Suppressor macrophage (primary cell): ENCODE measurements at regions not wholly inside any gene's neighbourhood (a gene's known extent, or its start where the extent isn't known, plus 50 kb on each side); places are given as distances from the start of the nearest gene placed in this dataset.
"Not testable (repeated sequence)": the region's sequence is repeated elsewhere in the genome, so short reads cannot be mapped to it uniquely, and the experiment has no call there.

Experiments used
- DNase-seq, 4 experiments: peaks; one replicate each; pipeline ENCODE4 v3.0.0-alpha.2; 2020 to 2022

DNA sequence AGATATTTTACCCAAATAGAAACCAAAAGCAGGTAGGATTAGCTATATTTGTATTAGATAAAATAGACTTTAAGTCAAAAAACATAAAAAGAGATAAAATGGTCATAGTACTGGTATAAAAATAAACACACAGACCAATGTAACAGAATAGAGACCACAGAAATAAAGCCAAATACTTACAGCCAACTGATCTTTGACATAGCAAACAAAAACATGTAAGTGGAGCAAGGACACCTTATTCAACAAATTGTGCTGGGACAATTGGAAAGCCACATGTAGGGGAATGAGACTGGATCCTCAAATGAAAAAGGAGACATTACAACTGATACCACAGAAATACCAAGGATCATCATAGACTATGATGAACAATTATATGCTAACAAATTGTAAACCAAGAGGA, 94.5 kb upstream of the SIRPG start:
- no peak for DNase-seq

DNA sequence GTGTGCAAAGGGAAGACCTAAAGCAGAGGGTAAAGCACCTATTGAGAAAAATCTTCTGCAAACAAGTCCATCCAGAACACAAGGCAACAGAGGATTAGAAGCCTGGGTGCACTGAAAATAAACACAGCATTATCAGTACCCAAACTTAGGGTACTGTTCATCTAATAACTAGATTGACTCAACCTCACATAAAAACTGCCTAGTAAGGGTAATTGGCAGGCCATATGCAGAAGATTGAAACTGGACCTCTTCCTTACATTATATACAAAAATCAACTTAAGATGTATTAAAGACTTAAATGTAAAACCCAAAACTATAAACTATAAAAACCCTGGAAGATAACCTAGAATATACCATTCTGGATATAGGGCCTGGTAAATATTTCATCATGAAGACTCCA, 91.2 kb upstream of the SIRPG start:
- no peak for DNase-seq

DNA sequence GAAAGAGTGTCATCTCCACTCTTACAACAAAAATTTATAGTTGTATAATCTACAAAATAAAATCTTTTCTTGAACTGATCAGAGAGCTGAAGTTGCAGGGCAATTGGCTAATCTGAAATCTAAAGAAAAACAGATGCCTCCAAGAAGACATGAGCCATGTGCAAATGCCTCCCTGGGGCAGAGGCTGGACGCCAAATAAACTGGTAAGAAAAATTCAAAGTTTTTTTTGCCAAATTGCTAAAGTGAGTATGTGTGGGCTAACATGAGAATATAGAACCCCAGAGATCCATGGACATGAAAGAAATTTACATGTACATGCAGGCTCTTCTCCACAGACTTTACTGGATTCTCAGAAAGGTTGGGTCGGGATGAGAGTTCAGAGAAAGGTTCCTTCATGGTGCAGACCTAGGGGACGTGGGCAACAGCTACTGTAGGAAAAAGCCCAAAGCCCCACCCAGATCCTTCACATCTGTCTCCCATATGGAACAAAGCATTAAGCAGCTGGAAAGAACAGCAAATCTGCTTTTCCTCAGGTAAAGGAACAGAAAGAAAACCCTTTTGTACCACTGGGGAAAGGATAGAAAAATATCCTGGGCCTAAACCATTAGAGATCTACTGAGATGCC, 90.5 kb upstream of the SIRPG start:
- no peak for DNase-seq

- DNase-seq, result not testable (repeated sequence)
Measured at GRCh38 chr20:1742049-1742434, 84.5 kb upstream of the SIRPG start.

GRCh38 chr20:1741309-1742048, 83.9 kb upstream of the SIRPG start:
- peak; percentile 78 to 89 (median 84) for DNase-seq

- no peak for DNase-seq
Measured at GRCh38 chr20:1737134-1737533, 79.6 kb upstream of the SIRPG start.

DNA sequence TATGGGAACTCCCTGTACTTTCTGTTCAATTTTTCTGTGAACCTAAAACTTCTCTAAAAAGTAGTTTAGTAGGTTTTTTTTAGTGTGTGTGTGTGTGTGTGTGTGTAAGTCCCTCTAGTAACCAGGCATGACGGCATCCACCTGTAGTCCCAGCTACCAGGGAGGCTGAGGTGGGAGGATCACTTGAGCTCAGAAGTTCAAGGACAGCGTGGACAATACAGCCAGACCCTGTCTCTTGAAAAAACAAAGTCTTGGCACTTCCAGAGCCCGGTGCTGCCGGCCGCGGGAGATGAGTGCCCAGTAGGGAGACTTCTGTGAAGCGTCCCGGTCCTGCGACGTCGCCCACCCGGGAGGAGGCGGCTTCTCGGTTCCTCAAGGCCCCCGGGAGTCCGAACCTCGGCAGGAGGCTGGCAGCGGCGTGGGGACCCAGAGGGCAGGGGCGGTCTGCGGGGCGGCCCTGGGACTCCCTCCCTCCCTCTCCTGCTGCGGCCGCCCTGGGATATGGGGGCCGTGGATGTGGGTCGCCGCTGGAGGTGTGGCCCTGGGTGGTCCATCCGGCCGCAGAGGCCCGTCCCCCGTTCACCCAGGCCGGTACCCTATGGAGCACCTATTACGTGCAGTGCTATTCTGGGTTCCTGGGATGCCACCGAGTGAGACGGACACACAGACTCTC, 78.0 kb upstream of the SIRPG start:
- DNase-seq, result no peak

DNA sequence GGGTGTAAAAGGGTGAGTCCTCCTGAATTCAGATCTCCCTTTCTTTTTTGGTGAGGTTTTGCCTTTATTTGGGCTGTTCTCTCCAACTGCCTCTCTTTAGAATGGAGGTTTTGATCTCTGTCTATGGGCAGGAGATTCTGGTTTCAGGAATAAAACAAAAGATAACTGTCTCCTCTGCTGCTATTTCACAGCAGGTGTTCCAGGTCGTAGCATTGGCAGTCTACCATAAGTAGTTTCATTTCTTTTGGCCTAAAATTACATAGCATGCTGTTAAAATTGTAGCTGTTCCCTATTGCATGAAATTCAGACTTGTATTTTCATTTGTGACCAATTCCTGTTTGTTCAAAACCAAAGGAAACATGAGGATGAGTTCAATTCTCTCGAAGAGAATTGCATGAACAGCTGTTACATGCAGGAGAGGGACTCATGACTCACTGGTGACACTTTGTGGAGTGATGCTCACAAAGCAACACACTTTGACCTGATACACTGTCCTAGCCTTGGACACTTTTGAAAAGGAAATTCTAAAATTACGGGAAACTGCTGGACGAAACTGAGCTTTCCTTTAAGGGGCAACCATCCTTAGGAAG, 76.8 kb upstream of the SIRPG start:
- peak; percentile 53 to 77 (median 70) for DNase-seq

- DNase-seq, result not testable (repeated sequence)
Measured at GRCh38 chr20:1731828-1732375, 74.3 kb upstream of the SIRPG start.

- not testable (repeated sequence) for DNase-seq
Measured at GRCh38 chr20:1730981-1731711, 73.6 kb upstream of the SIRPG start.

DNA sequence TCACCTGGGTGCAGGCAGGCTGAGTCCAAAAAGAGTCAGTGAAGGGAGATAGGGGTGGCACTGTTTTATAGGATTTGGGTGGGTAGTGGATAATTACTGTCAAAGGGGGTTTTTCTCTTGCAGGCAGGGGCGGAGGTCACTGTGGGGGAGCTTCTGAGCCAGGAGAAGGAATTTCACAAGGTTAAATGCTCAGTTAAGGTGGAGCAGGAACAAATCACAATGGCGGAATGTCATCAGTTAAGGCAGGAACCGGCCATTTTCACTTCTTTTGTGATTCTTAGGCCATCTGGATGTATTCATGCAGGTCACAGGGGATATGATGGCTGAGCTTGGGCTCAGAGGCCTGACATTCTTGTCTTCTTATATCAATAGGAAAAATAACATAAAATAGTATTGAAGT, 69.7 kb upstream of the SIRPG start:
- DNase-seq, result not testable (repeated sequence)

DNA sequence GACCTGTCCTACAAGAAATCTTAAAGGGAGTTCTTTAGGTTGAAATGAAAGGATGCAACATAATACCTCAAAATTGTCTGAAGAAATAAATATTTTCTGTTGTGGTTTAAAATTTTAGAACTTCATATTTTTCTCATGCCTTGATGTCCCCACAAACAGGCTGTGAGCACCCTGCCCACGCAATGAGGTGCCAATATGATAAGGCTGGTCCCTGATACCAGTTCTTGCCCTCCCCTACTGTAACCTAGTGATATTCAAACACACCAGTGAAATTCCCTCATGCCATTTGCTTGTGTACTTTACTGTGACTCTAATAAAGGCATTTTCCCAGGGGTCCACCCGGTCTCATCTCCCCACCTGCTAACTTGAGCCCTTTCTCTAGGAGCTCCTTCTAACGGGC, 67.3 kb upstream of the SIRPG start:
- no peak for DNase-seq

GRCh38 chr20:1722513-1723050, 65.0 kb upstream of the SIRPG start:
- DNase-seq, result no peak

- no peak for DNase-seq
Measured at GRCh38 chr20:1721687-1722512, 64.3 kb upstream of the SIRPG start.

DNA sequence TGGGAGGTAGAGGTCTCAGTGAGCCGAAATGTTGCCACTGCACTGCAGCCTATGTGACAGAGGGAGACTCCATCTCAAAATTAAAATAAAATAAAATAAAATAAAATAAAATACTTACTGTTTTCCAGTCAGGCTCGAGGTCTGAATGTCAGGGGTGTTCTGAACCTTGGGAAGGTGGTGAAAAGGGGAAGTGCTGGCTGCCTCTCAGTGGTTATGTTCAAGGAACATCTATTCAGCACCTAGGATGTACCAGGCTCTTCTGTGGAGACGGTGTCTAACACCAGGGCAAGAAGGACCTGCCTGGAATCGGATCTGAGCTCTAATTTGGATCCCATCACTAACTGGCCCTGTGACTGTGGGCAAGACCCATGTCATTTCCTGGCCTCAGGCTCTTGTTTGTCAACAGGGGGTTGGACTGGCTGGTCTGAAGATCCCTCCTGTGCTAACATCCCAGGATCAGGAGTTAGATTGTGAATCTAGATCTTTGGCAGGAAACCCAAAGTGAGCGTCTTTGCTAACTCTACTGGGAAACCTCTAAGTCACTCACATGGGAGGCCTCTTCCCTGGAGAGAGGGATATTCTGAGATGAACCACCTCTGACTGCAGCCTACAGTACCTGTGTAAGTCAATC, 63.4 kb upstream of the SIRPG start:
- no peak for DNase-seq

DNA sequence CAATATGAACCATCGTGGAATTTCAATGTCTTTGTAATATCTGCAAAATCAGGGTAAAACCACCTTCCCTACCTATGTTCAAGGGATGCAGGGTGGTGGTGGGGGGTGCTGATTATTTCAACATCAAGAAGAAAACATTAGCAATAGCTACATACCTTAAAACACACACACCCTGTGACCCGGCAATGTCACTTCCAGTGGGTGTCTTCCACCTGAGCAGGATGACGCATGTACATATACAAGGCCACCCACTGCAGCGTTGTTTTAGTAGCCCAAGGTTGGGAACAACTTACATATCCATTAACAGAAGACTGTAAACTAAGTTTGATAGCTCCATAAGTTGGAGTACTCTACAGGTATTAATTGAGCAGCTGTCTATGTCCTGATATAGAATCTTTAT, 62.6 kb upstream of the SIRPG start:
- DNase-seq, result no peak

DNA sequence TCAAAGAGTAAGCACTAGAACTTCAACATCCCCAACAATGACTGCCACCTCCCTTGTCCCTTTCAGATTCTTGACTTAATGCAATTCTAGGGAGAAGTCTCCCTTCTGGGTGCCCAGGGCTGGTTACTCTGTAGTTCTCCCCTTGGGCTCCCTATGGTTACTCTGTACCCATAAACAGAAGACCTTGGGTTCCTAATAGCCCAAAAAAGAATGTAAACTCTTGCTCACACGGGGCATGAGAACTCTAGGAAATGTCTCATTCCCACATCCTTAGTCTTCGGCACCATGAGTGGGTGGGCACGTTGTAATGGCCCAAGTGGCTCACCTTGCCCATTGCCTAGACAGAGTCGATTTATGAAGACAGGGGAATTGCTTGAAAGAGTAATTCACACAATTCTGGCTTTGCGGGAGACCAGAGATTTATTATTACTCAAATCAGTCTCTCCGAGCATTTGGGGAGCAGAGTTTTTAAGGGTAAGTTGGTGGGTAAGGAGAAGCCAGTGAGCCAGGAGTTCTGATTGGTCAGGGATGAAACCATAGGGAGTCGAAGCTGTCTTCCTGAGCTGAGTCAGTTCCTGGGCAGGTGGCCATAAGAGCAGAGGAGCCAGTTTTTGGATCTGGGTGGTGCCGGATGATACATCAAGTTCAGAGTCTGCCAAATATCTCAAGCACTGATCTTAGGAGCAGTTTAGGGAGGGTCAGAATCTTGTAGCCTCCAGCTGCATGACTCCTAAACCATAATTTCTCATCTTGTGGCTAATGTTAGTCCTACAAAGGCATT, 61.2 kb upstream of the SIRPG start:
- DNase-seq, result no peak

- no peak for DNase-seq
Measured at GRCh38 chr20:1712634-1713624, 55.4 kb upstream of the SIRPG start.
